ENCODE measurements at regions not wholly inside any gene's neighbourhood (a gene's known extent, or its start where the extent isn't known, plus 50 kb on each side); places are given as distances from the start of the nearest gene placed in this dataset.

DNA sequence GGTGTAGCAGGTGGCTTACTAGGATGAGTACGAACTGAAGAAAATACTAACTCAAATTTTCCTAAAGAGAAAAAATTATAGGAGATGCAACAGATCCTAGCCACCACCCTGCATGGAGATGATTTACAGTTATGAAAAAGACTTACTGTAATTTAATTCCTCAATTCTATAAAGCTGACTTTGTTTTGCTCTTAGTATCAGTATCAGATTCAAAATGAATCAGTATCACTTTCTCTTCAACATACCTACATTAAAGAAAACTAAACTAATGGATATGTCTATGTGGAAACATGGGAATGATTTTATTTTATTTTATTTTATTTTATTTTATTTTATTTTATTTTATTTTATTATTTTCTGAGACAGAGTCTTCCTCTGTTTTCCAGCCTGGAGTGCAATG lies 525.8 kb downstream of the NLGN4X start:
- ATAC-seq (ENCODE audit: poor library complexity) (no peak), DNase-seq (no peak)
- H3K36me3 Mint-ChIP-seq (ENCODE audit: low read depth): no peaks in the 10 kb centered on the region
- no peak overlapping the region for H3K27ac Mint-ChIP-seq
- Histone ChIP-seq H3K4me1 (ENCODE audit: insufficient read depth, low read length) (no peaks in the 10 kb centered on the region), H3K27me3 (ENCODE audit: control insufficient read depth in 1 of 2, insufficient read depth in 2 of 2, low read length in 2 of 2) (no peaks in the 10 kb centered on the region), H3K9me3 (ENCODE audit: control insufficient read depth in 1 of 2, insufficient read depth in 1 of 2, low read length in 2 of 2) (peaks cover 0 to 11% of the 10 kb centered on the region in 2 experiments), H3K36me3 (ENCODE audit: insufficient read depth, low read length) (no peaks in the 10 kb centered on the region), H3K4me3 (ENCODE audit: low read length) (no peak overlapping the region), H3K27ac (ENCODE audit: low read depth in 1 of 2, low read length in 2 of 2) (no peak overlapping the region)
- ChIA-PET POLR2A (no interaction called here), CTCF (no interaction called here)
- no peaks in the 10 kb centered on the region for H3K4me1 Mint-ChIP-seq (ENCODE audit: low read depth)
- no peaks in the 10 kb centered on the region for H3K27me3 Mint-ChIP-seq
- H3K4me3 Mint-ChIP-seq: no peak overlapping the region
- H3K9me3 Mint-ChIP-seq: no peaks in the 10 kb centered on the region
- TF ChIP-seq, protein P1, sequence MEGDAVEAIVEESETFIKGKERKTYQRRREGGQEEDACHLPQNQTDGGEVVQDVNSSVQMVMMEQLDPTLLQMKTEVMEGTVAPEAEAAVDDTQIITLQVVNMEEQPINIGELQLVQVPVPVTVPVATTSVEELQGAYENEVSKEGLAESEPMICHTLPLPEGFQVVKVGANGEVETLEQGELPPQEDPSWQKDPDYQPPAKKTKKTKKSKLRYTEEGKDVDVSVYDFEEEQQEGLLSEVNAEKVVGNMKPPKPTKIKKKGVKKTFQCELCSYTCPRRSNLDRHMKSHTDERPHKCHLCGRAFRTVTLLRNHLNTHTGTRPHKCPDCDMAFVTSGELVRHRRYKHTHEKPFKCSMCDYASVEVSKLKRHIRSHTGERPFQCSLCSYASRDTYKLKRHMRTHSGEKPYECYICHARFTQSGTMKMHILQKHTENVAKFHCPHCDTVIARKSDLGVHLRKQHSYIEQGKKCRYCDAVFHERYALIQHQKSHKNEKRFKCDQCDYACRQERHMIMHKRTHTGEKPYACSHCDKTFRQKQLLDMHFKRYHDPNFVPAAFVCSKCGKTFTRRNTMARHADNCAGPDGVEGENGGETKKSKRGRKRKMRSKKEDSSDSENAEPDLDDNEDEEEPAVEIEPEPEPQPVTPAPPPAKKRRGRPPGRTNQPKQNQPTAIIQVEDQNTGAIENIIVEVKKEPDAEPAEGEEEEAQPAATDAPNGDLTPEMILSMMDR (IDR thresholded peaks at IDR 0.05): no peak
- intact Hi-C loops (cut with DNase I, micrococcal nuclease): no loop called here

DNA sequence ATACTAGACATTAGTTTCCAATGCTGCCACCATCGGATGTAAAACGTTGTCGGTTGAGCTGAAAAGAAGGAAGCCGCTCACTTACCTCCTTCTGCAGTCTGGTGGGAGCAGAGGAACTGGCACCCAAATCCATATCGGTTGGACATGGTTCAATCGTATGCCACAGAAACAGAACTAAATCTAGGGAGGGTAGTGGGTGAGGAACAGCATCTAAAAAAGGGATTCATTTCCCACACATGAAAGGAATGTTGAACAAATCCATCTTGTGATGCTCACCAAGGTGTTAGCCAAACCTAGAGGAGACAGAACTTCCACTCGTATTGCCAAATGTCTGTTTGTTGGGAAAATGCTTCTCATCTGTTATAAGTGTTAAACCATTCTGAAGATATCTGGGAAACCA lies 532.7 kb downstream of the NLGN4X start:
- Mint-ChIP-seq H3K9me3 (no peaks in the 10 kb centered on the region), H3K27ac (no peak overlapping the region), H3K36me3 (ENCODE audit: low read depth) (no peaks in the 10 kb centered on the region), H3K27me3 (no peaks in the 10 kb centered on the region), H3K4me1 (ENCODE audit: low read depth) (no peaks in the 10 kb centered on the region), H3K4me3 (no peak overlapping the region)
- DNase-seq: no peak
- TF ChIP-seq, protein P1 (IDR thresholded peaks at IDR 0.05): no peak
- ATAC-seq (ENCODE audit: poor library complexity): no peak
- Histone ChIP-seq H3K4me1 (ENCODE audit: insufficient read depth, low read length) (no peaks in the 10 kb centered on the region), H3K4me3 (ENCODE audit: low read length) (no peak overlapping the region), H3K27ac (ENCODE audit: low read depth in 1 of 2, low read length in 2 of 2) (no peak overlapping the region), H3K9me3 (ENCODE audit: control insufficient read depth in 1 of 2, insufficient read depth in 1 of 2, low read length in 2 of 2) (peaks cover 0 to 3% of the 10 kb centered on the region in 2 experiments), H3K36me3 (ENCODE audit: insufficient read depth, low read length) (no peaks in the 10 kb centered on the region), H3K27me3 (ENCODE audit: control insufficient read depth in 1 of 2, insufficient read depth in 2 of 2, low read length in 2 of 2) (no peaks in the 10 kb centered on the region)
- ChIA-PET CTCF (no interaction called here), POLR2A (no interaction called here)
- intact Hi-C loops (cut with DNase I, micrococcal nuclease): no loop called here

DNA sequence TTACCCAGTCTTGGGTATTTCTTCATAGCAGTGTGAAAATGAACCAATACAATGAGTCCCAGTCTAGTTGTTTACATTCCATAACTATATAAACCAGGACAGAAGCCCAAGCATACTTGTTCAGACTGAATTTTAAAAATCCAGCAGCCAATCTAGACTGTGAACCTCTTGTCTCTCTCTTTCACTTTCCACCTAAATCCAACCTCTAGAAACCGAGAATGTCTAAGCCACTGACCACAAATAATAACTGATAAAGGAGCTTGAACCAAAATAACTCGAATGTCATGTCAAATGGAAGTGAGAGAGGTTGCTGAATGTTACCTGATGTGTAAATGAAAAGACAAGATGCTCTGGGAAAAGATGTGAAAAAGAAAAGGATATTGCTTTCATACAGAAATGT lies 544.7 kb downstream of the NLGN4X start:
- ChIA-PET POLR2A (no interaction called here), CTCF (no interaction called here)
- no peak overlapping the region for H3K4me3 ChIP-seq (ENCODE audit: low read length)
- ATAC-seq (ENCODE audit: poor library complexity) (no peak), DNase-seq (no peak)
- Mint-ChIP-seq H3K36me3 (ENCODE audit: low read depth) (no peaks in the 10 kb centered on the region), H3K4me1 (ENCODE audit: low read depth) (no peaks in the 10 kb centered on the region), H3K4me3 (no peak overlapping the region), H3K9me3 (no peaks in the 10 kb centered on the region), H3K27ac (no peak overlapping the region), H3K27me3 (no peaks in the 10 kb centered on the region)
- intact Hi-C loops (cut with DNase I, micrococcal nuclease): no loop called here
- H3K27ac ChIP-seq (ENCODE audit: low read depth in 1 of 2, low read length in 2 of 2): no peak overlapping the region
- TF ChIP-seq, protein P1 (IDR thresholded peaks at IDR 0.05): no peak
- H3K4me1 ChIP-seq (ENCODE audit: insufficient read depth, low read length): no peaks in the 10 kb centered on the region
- no peaks in the 10 kb centered on the region for H3K36me3 ChIP-seq (ENCODE audit: insufficient read depth, low read length)
- H3K9me3 ChIP-seq (ENCODE audit: control insufficient read depth in 1 of 2, insufficient read depth in 1 of 2, low read length in 2 of 2): no peaks in the 10 kb centered on the region
- H3K27me3 ChIP-seq (ENCODE audit: control insufficient read depth in 1 of 2, insufficient read depth in 2 of 2, low read length in 2 of 2): no peaks in the 10 kb centered on the region

All from CD4-positive, alpha-beta T cell (primary cell).